Activated T-cell treated with anti-CD3 and anti-CD28 coated beads, Interleukin-2, amount 50 U/mL, for 24 hours (primary cell): ENCODE measurements at regions not wholly inside any gene's neighbourhood (a gene's known extent, or its start where the extent isn't known, plus 50 kb on each side); places are given as distances from the start of the nearest gene placed in this dataset.

Source experiments
- DNase-seq: peaks from one replicate; pipeline ENCODE4 v3.0.0-alpha.2; 2020
- H3K27ac Mint-ChIP-seq: 2 replicates; pipeline ENCODE4 v1.8.0; 2020; ENCODE audit warnings: mild to moderate bottlenecking, mixed read lengths
- H3K27me3 Mint-ChIP-seq: 2 replicates; pipeline ENCODE4 v1.8.0; 2020; ENCODE audit warnings: mixed read lengths
- H3K36me3 Mint-ChIP-seq: 2 replicates; pipeline ENCODE4 v1.8.0; 2020; ENCODE audit warnings: low read depth, mixed read lengths
- H3K4me1 Mint-ChIP-seq: 2 replicates; pipeline ENCODE4 v1.8.0; 2020; ENCODE audit warnings: low read depth, mixed read lengths
- H3K4me3 Mint-ChIP-seq: 2 replicates; pipeline ENCODE4 v1.8.0; 2020; ENCODE audit warnings: mild to moderate bottlenecking, moderate library complexity, mixed read lengths
- H3K9me3 Mint-ChIP-seq: 2 replicates; pipeline ENCODE4 v1.8.0; 2020; ENCODE audit warnings: mixed read lengths

- Mint-ChIP-seq H3K27me3 (peaks cover 46% of the 10 kb centered on the region), H3K27ac (no peak overlapping the region), H3K36me3 (no peaks in the 10 kb centered on the region), H3K9me3 (peaks cover 2% of the 10 kb centered on the region), H3K4me3 (no peak overlapping the region), H3K4me1 (peaks cover 2% of the 10 kb centered on the region)
- no peak for DNase-seq
Observed at GRCh38 chr20:59499863-59500262, 104.5 kb upstream of the PHACTR3 start.

- Mint-ChIP-seq H3K36me3 (no peaks in the 10 kb centered on the region), H3K9me3 (no peaks in the 10 kb centered on the region), H3K4me3 (no peak overlapping the region), H3K27me3 (peaks cover 13% of the 10 kb centered on the region), H3K4me1 (no peaks in the 10 kb centered on the region), H3K27ac (no peak overlapping the region)
- DNase-seq = no peak
Observed at GRCh38 chr20:59508729-59509128, 95.6 kb upstream of the PHACTR3 start.

DNA sequence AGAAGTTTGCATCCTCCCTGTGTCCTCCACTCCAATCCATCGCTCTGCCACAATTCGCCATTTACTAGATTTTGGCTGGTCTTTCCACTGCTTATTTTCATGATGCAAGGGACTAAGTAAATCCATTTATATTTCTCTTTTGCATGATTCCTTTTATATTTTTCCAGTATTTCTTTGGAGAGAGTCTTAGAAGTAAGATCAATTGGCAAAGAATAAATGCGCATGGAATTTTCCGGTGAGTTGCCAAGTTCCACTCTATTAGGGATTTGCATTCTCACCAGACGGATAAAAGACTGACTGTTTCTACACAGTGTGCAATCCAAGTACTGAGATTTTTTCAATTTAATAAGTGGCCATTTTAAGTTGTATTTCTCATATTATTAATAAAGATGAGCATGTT is 91.7 kb upstream of the PHACTR3 start:
- H3K9me3 Mint-ChIP-seq = no peaks in the 10 kb centered on the region
- peaks cover 3% of the 10 kb centered on the region for H3K4me1 Mint-ChIP-seq
- H3K27me3 Mint-ChIP-seq = peaks cover 50% of the 10 kb centered on the region
- H3K27ac Mint-ChIP-seq = no peak overlapping the region
- no peak overlapping the region for H3K4me3 Mint-ChIP-seq
- H3K36me3 Mint-ChIP-seq = no peaks in the 10 kb centered on the region
- DNase-seq = no peak

DNA sequence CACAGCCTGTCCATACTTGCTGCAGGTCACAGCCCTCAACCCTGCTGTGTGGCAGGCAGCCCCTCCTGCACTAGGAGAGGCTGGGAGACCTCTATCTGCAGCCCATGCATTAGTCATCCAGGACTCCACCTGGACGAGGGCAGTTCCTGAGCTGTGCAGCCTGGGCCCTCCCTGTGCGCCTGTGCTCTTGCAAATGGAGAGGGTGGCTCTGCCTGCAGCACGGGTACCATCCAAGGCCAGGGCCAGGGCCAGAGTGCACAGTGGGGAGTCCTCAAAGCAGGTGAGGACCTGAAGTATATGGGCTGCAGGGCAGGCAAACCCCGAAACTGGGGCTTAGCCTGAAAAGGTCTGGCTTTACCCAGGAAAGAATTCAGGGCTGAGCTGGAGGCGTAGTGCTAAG is 89.8 kb upstream of the PHACTR3 start:
- no peak for DNase-seq
- Mint-ChIP-seq H3K27me3 (peaks cover 68% of the 10 kb centered on the region), H3K4me3 (no peak overlapping the region), H3K36me3 (no peaks in the 10 kb centered on the region), H3K4me1 (peaks cover 3% of the 10 kb centered on the region), H3K27ac (no peak overlapping the region), H3K9me3 (no peaks in the 10 kb centered on the region)

DNA sequence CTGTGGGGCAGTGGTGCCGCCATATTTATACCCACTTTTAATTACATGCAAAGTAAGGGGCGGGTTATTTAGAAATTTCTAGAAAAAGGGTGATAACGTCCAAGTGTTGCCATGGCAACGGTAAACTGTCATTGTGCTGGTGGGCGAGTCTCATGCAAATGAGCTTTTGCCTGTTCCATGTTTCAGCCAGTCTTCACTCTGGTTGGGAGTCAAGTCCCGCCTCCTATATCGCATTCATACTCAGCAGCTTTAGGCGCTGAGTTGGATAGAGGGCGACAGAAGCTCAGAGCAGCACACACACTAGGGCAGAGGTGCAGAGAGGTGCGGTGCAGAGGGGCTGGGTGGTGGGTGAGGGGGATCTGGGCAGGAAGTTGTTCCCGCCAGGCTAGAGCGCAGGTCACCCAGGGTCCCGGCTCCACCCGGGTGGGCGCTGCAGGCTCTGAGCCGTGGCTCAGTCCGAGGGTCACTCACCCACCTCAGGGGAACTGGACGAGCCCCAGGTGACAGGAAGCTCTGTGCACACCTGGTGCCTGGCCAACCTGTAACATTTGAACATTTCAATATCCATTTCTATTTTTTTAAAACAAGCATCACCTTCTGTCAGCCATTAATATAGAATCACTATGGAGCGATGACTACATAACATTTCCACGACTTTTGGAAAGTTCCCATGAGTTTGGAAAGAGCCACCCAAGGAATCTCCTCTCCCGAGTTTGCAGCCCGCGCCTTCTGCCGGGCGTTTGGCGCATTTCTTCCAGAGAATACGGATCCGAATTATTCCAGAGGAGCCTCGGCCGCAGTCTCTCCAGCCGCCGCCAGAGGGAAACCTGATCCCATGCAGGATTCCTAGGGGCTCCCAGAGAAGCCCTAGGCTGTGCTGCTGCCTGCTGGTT is 89.1 kb upstream of the PHACTR3 start:
- Mint-ChIP-seq H3K36me3 (no peaks in the 10 kb centered on the region), H3K4me3 (no peak overlapping the region), H3K9me3 (no peaks in the 10 kb centered on the region), H3K4me1 (peaks cover 3% of the 10 kb centered on the region), H3K27ac (no peak overlapping the region), H3K27me3 (peaks cover 75% of the 10 kb centered on the region)
- DNase-seq = no peak

GRCh38 chr20:59515906-59516209 is 88.5 kb upstream of the PHACTR3 start:
- peaks cover 80% of the 10 kb centered on the region for H3K27me3 Mint-ChIP-seq
- H3K4me3 Mint-ChIP-seq = no peak overlapping the region
- no peak overlapping the region for H3K27ac Mint-ChIP-seq
- H3K4me1 Mint-ChIP-seq = peaks cover 3% of the 10 kb centered on the region
- no peaks in the 10 kb centered on the region for H3K36me3 Mint-ChIP-seq
- H3K9me3 Mint-ChIP-seq = no peaks in the 10 kb centered on the region
- DNase-seq = no peak

DNA sequence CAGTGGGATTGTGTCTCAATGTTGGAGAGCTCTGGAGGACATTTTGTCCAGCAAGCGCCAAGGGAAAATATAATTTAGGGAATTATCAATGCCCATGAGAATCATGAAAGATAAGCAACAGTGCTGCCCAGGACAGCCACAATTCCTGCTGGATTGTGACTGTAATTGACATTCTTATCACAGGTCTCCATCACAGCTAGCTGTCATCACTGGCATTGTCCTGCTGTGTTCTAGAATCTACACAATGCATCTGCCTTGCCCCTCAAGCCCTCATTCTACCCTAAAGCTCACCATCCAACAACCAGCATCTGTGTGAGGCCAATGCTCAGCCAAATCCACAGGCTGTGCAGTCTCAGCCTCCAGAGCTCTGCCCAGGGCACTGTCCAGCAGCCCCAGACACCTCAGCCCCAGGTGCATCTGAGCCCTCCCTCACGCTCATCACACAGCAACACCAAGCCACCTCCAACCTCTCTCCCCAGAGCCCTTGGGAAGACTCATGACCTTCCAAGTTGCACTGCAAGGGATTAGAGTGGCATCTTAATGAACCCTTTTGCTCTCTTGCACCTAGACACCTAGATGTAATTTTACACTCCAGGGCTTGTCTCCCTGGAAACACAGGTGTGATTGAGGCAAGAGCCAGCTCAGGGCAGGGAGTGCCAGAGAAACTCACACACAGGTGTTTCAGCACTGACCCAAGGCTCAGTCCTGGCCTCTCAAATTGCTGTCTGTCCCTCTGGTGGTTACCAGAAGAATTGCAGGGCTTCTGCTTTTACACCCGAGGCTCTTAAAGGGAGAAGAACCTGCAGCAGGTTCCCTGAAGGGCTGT is 85.2 kb upstream of the PHACTR3 start:
- DNase-seq = peak; percentile 41
- H3K4me1 Mint-ChIP-seq = peaks cover 3% of the 10 kb centered on the region
- no peaks in the 10 kb centered on the region for H3K36me3 Mint-ChIP-seq
- no peak overlapping the region for H3K27ac Mint-ChIP-seq
- no peak overlapping the region for H3K4me3 Mint-ChIP-seq
- peaks cover 85% of the 10 kb centered on the region for H3K27me3 Mint-ChIP-seq
- no peaks in the 10 kb centered on the region for H3K9me3 Mint-ChIP-seq

GRCh38 chr20:59519707-59520014 is 84.7 kb upstream of the PHACTR3 start:
- no peaks in the 10 kb centered on the region for H3K9me3 Mint-ChIP-seq
- no peak for DNase-seq
- no peak overlapping the region for H3K27ac Mint-ChIP-seq
- H3K27me3 Mint-ChIP-seq = peaks cover 85% of the 10 kb centered on the region
- H3K4me1 Mint-ChIP-seq = peaks cover 3% of the 10 kb centered on the region
- no peaks in the 10 kb centered on the region for H3K36me3 Mint-ChIP-seq
- no peak overlapping the region for H3K4me3 Mint-ChIP-seq

DNA sequence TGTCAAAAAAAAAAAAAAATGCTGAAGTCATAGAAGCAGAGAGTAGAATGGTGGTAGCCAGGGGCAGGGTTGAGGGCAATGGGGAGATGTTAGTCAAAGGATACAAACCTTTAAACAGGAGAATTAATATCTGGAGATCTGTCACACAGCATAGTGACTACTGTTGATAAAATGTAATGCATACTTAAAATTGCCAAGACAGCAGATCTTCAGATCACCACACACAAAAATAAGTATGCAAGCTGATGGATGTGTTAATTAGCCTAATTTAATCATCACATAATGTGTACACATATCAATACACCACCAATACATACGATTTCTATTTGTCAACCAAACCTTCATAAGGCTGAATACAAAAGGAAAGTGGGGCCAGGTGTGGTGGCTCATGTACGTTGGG is 83.5 kb upstream of the PHACTR3 start:
- DNase-seq = no peak
- Mint-ChIP-seq H3K4me3 (no peak overlapping the region), H3K27ac (no peak overlapping the region), H3K36me3 (no peaks in the 10 kb centered on the region), H3K4me1 (peaks cover 4% of the 10 kb centered on the region), H3K27me3 (peaks cover 85% of the 10 kb centered on the region), H3K9me3 (no peaks in the 10 kb centered on the region)

- Mint-ChIP-seq H3K4me3 (no peak overlapping the region), H3K9me3 (no peaks in the 10 kb centered on the region), H3K27me3 (peaks cover 78% of the 10 kb centered on the region), H3K36me3 (no peaks in the 10 kb centered on the region), H3K27ac (no peak overlapping the region), H3K4me1 (peaks cover 4% of the 10 kb centered on the region)
- DNase-seq = peak; percentile 53
Observed at GRCh38 chr20:59525500-59526241, 78.7 kb upstream of the PHACTR3 start.

- Mint-ChIP-seq H3K27ac (no peak overlapping the region), H3K4me1 (peaks cover 4% of the 10 kb centered on the region), H3K27me3 (peaks cover 73% of the 10 kb centered on the region), H3K4me3 (no peak overlapping the region), H3K9me3 (no peaks in the 10 kb centered on the region), H3K36me3 (no peaks in the 10 kb centered on the region)
- DNase-seq = no peak
Observed at GRCh38 chr20:59526242-59527225, 77.8 kb upstream of the PHACTR3 start.

GRCh38 chr20:59530782-59531181 is 73.6 kb upstream of the PHACTR3 start:
- Mint-ChIP-seq H3K9me3 (no peaks in the 10 kb centered on the region), H3K27ac (no peak overlapping the region), H3K4me3 (no peak overlapping the region), H3K36me3 (no peaks in the 10 kb centered on the region), H3K4me1 (peaks cover under 1% of the 10 kb centered on the region), H3K27me3 (peaks cover 39% of the 10 kb centered on the region)
- DNase-seq = no peak

GRCh38 chr20:59537991-59538390 is 66.3 kb upstream of the PHACTR3 start:
- Mint-ChIP-seq H3K4me1 (no peaks in the 10 kb centered on the region), H3K27me3 (peaks cover 24% of the 10 kb centered on the region), H3K4me3 (no peak overlapping the region), H3K27ac (no peak overlapping the region), H3K36me3 (no peaks in the 10 kb centered on the region), H3K9me3 (peaks cover 17% of the 10 kb centered on the region)
- no peak for DNase-seq

- Mint-ChIP-seq H3K36me3 (no peaks in the 10 kb centered on the region), H3K27me3 (peaks cover 36% of the 10 kb centered on the region), H3K27ac (no peak overlapping the region), H3K4me1 (no peaks in the 10 kb centered on the region), H3K9me3 (no peaks in the 10 kb centered on the region), H3K4me3 (no peak overlapping the region)
- DNase-seq = no peak
Observed at GRCh38 chr20:59547596-59547995, 56.7 kb upstream of the PHACTR3 start.
